ENCODE measurements at regions not wholly inside any gene's neighbourhood (a gene's known extent, or its start where the extent isn't known, plus 50 kb on each side); places are given as distances from the start of the nearest gene placed in this dataset.
"Not testable (repeated sequence)": the region's sequence is repeated elsewhere in the genome, so short reads cannot be mapped to it uniquely, and the experiment has no call there.

DNA sequence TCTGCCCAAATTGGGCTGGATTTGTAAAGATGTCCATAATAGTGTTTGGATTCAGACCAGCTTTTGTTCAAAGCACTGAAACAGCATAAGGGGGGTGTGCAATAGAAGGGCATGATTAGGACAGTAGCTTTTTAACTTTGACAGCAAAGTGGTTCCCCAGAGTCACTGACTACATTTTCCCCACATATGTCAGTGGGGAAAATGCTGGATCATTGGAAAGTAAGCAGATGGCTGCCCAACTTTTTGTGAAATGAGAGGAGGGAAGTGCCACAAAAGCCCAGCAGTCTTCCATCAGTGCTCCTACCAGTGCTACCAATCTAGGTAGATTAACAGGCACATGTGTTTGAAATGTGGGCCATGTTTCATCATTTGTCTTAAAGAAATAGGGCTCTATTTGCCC lies 162.8 kb downstream of the FZD1 start:
- no peak for DNase-seq (ENCODE audit: low read depth in 1 of 2, low spot score in 1 of 2)
- H3K36me3 ChIP-seq = no peaks in the 10 kb centered on the region
- no peak overlapping the region for H3K4me3 ChIP-seq
- TF ChIP-seq, protein P1, sequence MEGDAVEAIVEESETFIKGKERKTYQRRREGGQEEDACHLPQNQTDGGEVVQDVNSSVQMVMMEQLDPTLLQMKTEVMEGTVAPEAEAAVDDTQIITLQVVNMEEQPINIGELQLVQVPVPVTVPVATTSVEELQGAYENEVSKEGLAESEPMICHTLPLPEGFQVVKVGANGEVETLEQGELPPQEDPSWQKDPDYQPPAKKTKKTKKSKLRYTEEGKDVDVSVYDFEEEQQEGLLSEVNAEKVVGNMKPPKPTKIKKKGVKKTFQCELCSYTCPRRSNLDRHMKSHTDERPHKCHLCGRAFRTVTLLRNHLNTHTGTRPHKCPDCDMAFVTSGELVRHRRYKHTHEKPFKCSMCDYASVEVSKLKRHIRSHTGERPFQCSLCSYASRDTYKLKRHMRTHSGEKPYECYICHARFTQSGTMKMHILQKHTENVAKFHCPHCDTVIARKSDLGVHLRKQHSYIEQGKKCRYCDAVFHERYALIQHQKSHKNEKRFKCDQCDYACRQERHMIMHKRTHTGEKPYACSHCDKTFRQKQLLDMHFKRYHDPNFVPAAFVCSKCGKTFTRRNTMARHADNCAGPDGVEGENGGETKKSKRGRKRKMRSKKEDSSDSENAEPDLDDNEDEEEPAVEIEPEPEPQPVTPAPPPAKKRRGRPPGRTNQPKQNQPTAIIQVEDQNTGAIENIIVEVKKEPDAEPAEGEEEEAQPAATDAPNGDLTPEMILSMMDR (IDR thresholded peaks at IDR 0.05; ENCODE audit: low read depth, low read length) = no peak
- no peaks in the 10 kb centered on the region for H3K9me3 ChIP-seq (ENCODE audit: low read depth)
- H3K4me1 ChIP-seq (ENCODE audit: low read depth) = peaks cover 6% of the 10 kb centered on the region
- no peaks in the 10 kb centered on the region for H3K27me3 ChIP-seq
- H3K27ac ChIP-seq = no peak overlapping the region

DNA sequence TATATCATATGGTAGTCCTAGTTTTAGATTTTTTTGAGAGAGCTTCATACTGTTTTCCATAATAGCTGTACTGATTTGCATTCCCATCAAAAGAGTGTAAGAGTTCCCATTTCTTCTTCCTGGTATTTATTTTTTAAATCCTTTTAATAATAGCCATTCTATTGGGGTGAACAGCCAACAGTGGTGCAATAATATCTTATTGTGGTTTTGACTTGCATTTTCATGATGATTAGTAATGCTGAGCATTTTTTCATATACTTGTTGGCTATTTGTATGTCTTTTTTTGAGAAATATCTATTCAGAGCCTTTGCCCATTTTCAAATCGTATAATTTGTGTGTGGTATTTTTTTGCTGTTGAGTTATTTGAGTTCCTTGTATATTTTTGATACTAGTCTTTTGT lies 167.4 kb downstream of the FZD1 start:
- no peaks in the 10 kb centered on the region for H3K27me3 ChIP-seq
- H3K36me3 ChIP-seq = no peaks in the 10 kb centered on the region
- DNase-seq (ENCODE audit: low read depth in 1 of 2, low spot score in 1 of 2) = peak in 1 of 2 donors; percentile 35
- TF ChIP-seq, protein P1 (IDR thresholded peaks at IDR 0.05; ENCODE audit: low read depth, low read length) = no peak
- no peaks in the 10 kb centered on the region for H3K4me1 ChIP-seq (ENCODE audit: low read depth)
- no peaks in the 10 kb centered on the region for H3K9me3 ChIP-seq (ENCODE audit: low read depth)
- H3K27ac ChIP-seq = no peak overlapping the region
- no peak overlapping the region for H3K4me3 ChIP-seq

DNA sequence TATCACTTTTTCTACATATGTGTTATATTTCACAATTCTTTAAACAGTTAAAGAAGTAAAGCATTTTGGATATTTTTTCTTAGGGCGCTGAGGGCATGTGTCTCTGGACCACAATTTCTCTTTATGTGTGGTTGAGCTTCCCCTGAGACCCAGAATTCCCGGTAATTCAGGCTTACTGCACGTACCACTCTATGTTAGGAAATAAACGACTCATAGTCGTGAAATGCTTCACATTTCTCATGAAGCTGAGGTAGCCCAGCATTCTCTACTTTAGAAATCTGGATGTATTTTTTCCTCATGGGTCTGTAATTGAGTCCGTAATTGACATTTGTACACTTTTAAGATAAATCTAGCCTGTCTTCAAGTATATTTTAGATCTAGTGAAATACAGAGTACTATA lies 170.6 kb downstream of the FZD1 start:
- Histone ChIP-seq H3K36me3 (no peaks in the 10 kb centered on the region), H3K27ac (no peak overlapping the region), H3K4me1 (ENCODE audit: low read depth) (no peaks in the 10 kb centered on the region), H3K4me3 (no peak overlapping the region), H3K9me3 (ENCODE audit: low read depth) (no peaks in the 10 kb centered on the region), H3K27me3 (no peaks in the 10 kb centered on the region)
- DNase-seq (ENCODE audit: low read depth in 1 of 2, low spot score in 1 of 2) = peak in 1 of 2 donors; percentile 25
- TF ChIP-seq, protein P1 (IDR thresholded peaks at IDR 0.05; ENCODE audit: low read depth, low read length) = no peak

DNA sequence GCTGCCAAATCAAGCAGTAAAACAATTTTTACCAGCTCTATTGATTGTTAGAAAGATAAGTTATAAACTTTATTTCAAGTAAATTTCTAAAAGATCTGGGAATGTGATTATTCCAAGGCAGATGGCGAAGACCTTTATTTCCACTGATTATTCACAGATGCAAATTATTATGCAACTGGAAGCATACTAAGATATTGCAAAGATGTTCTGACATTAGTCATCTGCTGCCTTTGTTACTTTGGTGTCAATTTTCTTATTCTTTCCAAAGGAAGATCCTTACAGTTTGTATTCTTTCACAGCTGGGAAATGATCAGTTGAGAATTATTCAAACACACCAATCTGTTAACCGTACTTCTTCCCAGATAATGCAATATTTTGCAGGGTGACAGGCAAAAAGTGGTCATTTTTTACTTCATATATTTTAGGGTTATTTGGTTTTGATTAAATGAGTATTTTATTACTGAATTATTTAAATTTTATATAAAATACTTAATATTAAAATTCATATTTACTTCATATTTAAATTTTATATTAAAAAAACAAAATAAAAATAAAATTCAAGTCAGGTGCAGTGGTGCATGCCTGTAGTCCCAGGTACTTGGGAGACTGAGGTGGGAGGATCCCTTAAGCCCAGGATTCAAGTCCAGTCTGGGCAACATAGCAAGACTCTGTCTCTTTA lies 171.3 kb downstream of the FZD1 start:
- TF ChIP-seq, protein P1 (IDR thresholded peaks at IDR 0.05; ENCODE audit: low read depth, low read length) = no peak
- Histone ChIP-seq H3K27ac (no peak overlapping the region), H3K27me3 (no peaks in the 10 kb centered on the region), H3K4me1 (ENCODE audit: low read depth) (no peaks in the 10 kb centered on the region), H3K36me3 (no peaks in the 10 kb centered on the region), H3K4me3 (no peak overlapping the region), H3K9me3 (ENCODE audit: low read depth) (no peaks in the 10 kb centered on the region)
- DNase-seq (ENCODE audit: low read depth in 1 of 2, low spot score in 1 of 2) = peak in 1 of 2 donors; percentile 3

DNA sequence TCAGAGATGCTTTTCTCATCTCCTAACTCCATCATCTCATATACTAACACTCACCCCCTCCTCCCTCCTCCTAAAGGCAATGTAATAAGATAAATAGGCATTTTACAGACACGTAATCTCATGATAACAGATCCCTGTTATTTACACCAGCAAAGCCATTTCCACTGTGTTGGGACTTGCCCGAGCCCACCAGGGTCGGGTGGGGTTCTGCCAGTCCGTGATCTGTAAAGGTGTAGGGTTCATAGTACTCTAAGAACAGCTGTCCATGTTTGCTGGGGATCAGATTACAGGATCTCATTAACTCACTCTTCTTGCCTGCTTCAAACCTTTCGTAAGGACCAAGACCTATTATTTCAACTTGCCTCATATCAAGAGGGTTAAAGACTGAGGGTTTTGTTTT lies 172.4 kb downstream of the FZD1 start:
- Histone ChIP-seq H3K4me1 (ENCODE audit: low read depth) (no peaks in the 10 kb centered on the region), H3K9me3 (ENCODE audit: low read depth) (no peaks in the 10 kb centered on the region)
- no peak for DNase-seq (ENCODE audit: low read depth in 1 of 2, low spot score in 1 of 2)

DNA sequence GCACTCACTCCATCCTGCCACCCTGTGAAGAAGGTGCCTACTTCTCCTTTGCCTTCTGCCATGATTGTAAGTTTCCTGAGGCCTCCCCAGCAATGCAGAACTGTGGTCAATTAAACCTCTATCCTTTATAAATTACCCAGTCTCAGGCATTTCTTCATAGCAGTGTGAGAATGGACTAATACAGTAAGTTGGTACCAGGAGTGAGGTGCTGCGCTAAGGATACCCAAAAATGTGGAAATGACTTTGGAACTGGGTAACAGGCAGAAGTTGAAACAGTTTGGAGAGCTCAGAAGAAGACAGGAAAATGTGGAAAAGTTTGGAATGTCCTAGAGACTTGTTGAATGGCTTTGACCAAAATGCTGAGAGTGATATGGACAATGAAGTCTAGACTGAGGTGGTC lies 176.0 kb downstream of the FZD1 start:
- H3K9me3 ChIP-seq (ENCODE audit: low read depth); DNase-seq (ENCODE audit: low read depth in 1 of 2, low spot score in 1 of 2); H3K36me3 ChIP-seq; H3K4me1 ChIP-seq (ENCODE audit: low read depth); H3K4me3 ChIP-seq; H3K27ac ChIP-seq; H3K27me3 ChIP-seq: not testable (repeated sequence)

More for the DNA sequence above, 172.4 kb downstream of the FZD1 start:
- Histone ChIP-seq H3K27me3 (no peaks in the 10 kb centered on the region), H3K27ac (no peak overlapping the region), H3K4me3 (no peak overlapping the region), H3K36me3 (no peaks in the 10 kb centered on the region)
- TF ChIP-seq, protein P1 (IDR thresholded peaks at IDR 0.05; ENCODE audit: low read depth, low read length) = no peak
